ENCODE measurements at regions not wholly inside any gene's neighbourhood (a gene's known extent, or its start where the extent isn't known, plus 50 kb on each side); places are given as distances from the start of the nearest gene placed in this dataset.

DNA sequence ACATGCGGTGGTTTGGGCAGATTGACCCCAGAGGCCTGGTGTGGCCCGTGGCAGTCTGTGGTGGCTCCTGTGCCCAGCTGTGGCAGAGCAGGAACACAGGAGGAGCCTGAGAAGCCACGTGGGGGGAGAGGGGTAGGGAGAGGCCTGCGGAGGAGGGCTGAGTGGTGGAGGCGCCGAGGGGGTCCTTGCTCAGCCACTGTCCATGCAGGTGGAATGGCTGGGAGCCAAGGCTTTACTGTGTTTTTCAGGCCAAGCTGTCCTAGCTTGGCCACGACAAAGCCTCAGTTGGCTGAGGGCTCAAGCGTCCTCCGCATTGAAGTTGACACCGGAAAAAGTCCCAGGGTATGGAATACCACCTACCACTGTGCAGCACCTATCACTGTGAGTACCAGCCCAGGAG, 107.0 kb downstream of the VEGFA start:
- H3K27me3 ChIP-seq (ENCODE audit: control insufficient read depth in 2 of 2, insufficient read depth in 2 of 2, low read length in 2 of 2): peaks cover 0 to 6% of the 10 kb centered on the region in 2 experiments
- H3K9me3 ChIP-seq (replicated peaks; ENCODE audit: control insufficient read depth, insufficient read depth, low read length): no peaks in the 10 kb centered on the region
- H3K27ac ChIP-seq (ENCODE audit: insufficient read depth, low read depth, low read length): no peak overlapping the region
- H3K36me3 ChIP-seq (ENCODE audit: control insufficient read depth in 2 of 2, extremely low read depth in 1 of 2, insufficient read depth in 2 of 2, low read length in 2 of 2): no peaks in the 10 kb centered on the region
- no peaks in the 10 kb centered on the region for H3K79me2 ChIP-seq (ENCODE audit: control insufficient read depth, insufficient read depth, low read length)
- dilution Hi-C loops (cut with MboI; ENCODE audit: extremely low pct_ligation_motif_present, low sequenced_read_pairs) (no loop called here), intact Hi-C loops (cut with micrococcal nuclease) (no loop called here)
- CTCF ChIA-PET: no interaction called here
- no TSS peak for BruUV-seq (replicated peaks)
- no peaks in the 10 kb centered on the region for H3K9me1 ChIP-seq (replicated peaks; ENCODE audit: control insufficient read depth, extremely low read depth, insufficient read depth, low read length)
- DNase-seq (ENCODE audit: low read depth, low spot score) (no peak), FAIRE-seq (no peak)
- H3K4me2 ChIP-seq (ENCODE audit: insufficient read depth, low read length): no peak overlapping the region
- no peak overlapping the region for H2AFZ ChIP-seq (ENCODE audit: low read depth, low read length)
- no peaks in the 10 kb centered on the region for H4K20me1 ChIP-seq (replicated peaks; ENCODE audit: control insufficient read depth, extremely low read depth, insufficient read depth, low read length)
- POLR2A ChIA-PET: no interaction called here
- TF ChIP-seq JUN (IDR thresholded peaks at IDR 0.05; ENCODE audit: borderline replicate concordance, insufficient read depth, insufficient read length, low read depth) (no peak), MYC (IDR thresholded peaks at IDR 0.05; ENCODE audit: low read depth, low read length) (no peak), EZH2 (IDR thresholded peaks at IDR 0.05; ENCODE audit: borderline replicate concordance, low read depth, low read length, severe bottlenecking) (no peak), FOS (IDR thresholded peaks at IDR 0.05; ENCODE audit: borderline replicate concordance, insufficient read depth, low read length) (no peak), POLR2A (IDR thresholded peaks at IDR 0.05; ENCODE audit: low read depth, low read length) (no peak), GATA2 (IDR thresholded peaks at IDR 0.05; ENCODE audit: insufficient read depth, insufficient read length, low read depth, low read length) (no peak), POLR2AphosphoS5 (IDR thresholded peaks at IDR 0.05; ENCODE audit: insufficient read depth, low read depth, low read length) (no peak)
- TF ChIP-seq, protein P1, sequence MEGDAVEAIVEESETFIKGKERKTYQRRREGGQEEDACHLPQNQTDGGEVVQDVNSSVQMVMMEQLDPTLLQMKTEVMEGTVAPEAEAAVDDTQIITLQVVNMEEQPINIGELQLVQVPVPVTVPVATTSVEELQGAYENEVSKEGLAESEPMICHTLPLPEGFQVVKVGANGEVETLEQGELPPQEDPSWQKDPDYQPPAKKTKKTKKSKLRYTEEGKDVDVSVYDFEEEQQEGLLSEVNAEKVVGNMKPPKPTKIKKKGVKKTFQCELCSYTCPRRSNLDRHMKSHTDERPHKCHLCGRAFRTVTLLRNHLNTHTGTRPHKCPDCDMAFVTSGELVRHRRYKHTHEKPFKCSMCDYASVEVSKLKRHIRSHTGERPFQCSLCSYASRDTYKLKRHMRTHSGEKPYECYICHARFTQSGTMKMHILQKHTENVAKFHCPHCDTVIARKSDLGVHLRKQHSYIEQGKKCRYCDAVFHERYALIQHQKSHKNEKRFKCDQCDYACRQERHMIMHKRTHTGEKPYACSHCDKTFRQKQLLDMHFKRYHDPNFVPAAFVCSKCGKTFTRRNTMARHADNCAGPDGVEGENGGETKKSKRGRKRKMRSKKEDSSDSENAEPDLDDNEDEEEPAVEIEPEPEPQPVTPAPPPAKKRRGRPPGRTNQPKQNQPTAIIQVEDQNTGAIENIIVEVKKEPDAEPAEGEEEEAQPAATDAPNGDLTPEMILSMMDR (IDR thresholded peaks at IDR 0.05; ENCODE audit: extremely low read depth in 1 of 2, insufficient read depth in 1 of 2, low read depth in 1 of 2, low read length in 2 of 2): no peak
- TF ChIP-seq, protein P2, sequence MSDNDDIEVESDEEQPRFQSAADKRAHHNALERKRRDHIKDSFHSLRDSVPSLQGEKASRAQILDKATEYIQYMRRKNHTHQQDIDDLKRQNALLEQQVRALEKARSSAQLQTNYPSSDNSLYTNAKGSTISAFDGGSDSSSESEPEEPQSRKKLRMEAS (IDR thresholded peaks at IDR 0.05; ENCODE audit: insufficient read depth, insufficient read length): no peak
- no peak overlapping the region for H3K9ac ChIP-seq (replicated peaks; ENCODE audit: extremely low read depth, insufficient read depth, low read length)
- no peaks in the 10 kb centered on the region for H3K4me1 ChIP-seq (ENCODE audit: control insufficient read depth, extremely low read depth, insufficient read depth, low read length)
- H3K4me3 ChIP-seq (replicated peaks in 1 of 3; ENCODE audit: insufficient read depth in 1 of 3, low read depth in 1 of 3, low read length in 3 of 3): no peak overlapping the region

Measured in endothelial cell of umbilical vein (primary cell).